PC-9 (cell line): ENCODE measurements at regions not wholly inside any gene's neighbourhood (a gene's known extent, or its start where the extent isn't known, plus 50 kb on each side); places are given as distances from the start of the nearest gene placed in this dataset.

ENCODE experiments used
- BruUV-seq: library from RNA; stranded (reverse); fragments of 400-500 nt; replicated peaks from 2 replicates; lab custom pipeline; 2021; lab: Mats Ljungman, UMichigan
- CTCF ChIA-PET: fragments of 300-600 bp; sonication (Branson Sonifier 250); formaldehyde crosslinking; loops from one replicate; lab custom pipeline; 2022; ENCODE audit warnings: antibody characterized with exemption; lab: Charles Lee
- POLR2A ChIA-PET: fragments of 300-600 bp; sonication (Branson Sonifier 250); formaldehyde crosslinking; loops from one replicate; lab custom pipeline; 2022; ENCODE audit warnings: antibody characterized with exemption; ENCODE audit not compliant: unreplicated experiment; lab: Charles Lee
- DNase-seq, 2 experiments: peaks; one replicate each; pipeline versions ENCODE4 v3.0.0 to v3.0.0-alpha.2; 2015 to 2022; ENCODE audit warnings: mixed read lengths in 1 of 2
- H2AFZ ChIP-seq: fragments of 200-600 bp; sonication (generic); 2 replicates; pipeline ENCODE4 v1.8.1; 2017; ENCODE audit warnings: antibody characterized with exemption
- H3F3A ChIP-seq: fragments of 200-600 bp; sonication (generic); 2 replicates; pipeline ENCODE4 v1.8.1; 2017; ENCODE audit warnings: antibody characterized with exemption, mild to moderate bottlenecking, low read depth; ENCODE audit not compliant: insufficient read depth
- H3K27ac ChIP-seq: fragments of 200-600 bp; sonication (generic); 2 replicates; pipeline ENCODE4 v1.6.1; 2016; ENCODE audit warnings: mixed run types
- H3K27me3 ChIP-seq: fragments of 200-600 bp; sonication (generic); 2 replicates; pipeline ENCODE4 v1.6.1; 2016; ENCODE audit warnings: low read depth, mixed run types; ENCODE audit not compliant: insufficient read depth
- H3K36me3 ChIP-seq: fragments of 200-600 bp; sonication (generic); 2 replicates; pipeline ENCODE4 v1.6.1; 2016; ENCODE audit warnings: low read depth, mixed run types
- H3K4me1 ChIP-seq: fragments of 200-600 bp; sonication (generic); replicated peaks from 2 replicates; pipeline ENCODE4 v1.6.1; 2016; ENCODE audit warnings: mixed run types; ENCODE audit not compliant: insufficient read depth
- H3K4me2 ChIP-seq: fragments of 200-600 bp; sonication (generic); 2 replicates; pipeline ENCODE4 v1.6.1; 2017; ENCODE audit warnings: mixed run types
- H3K4me3 ChIP-seq: fragments of 200-600 bp; sonication (generic); 2 replicates; pipeline ENCODE4 v1.6.1; 2016; ENCODE audit warnings: mixed run types
- H3K79me2 ChIP-seq: fragments of 200-600 bp; sonication (generic); 2 replicates; pipeline ENCODE4 v1.6.1; 2017; ENCODE audit warnings: low read depth, mixed run types
- H3K9me2 ChIP-seq: fragments of 200-600 bp; sonication (generic); 2 replicates; pipeline ENCODE4 v1.8.1; 2017; ENCODE audit warnings: mild to moderate bottlenecking; ENCODE audit not compliant: insufficient read depth
- H3K9me3 ChIP-seq: fragments of 200-600 bp; sonication (generic); 2 replicates; pipeline ENCODE4 v1.8.1; 2016; ENCODE audit warnings: low read depth; ENCODE audit not compliant: insufficient read depth
- H4K20me1 ChIP-seq: fragments of 200-600 bp; sonication (generic); 2 replicates; pipeline ENCODE4 v1.8.1; 2017; ENCODE audit not compliant: insufficient read depth
- EZH2 ChIP-seq: fragments of 200-600 bp; sonication (generic); IDR thresholded peaks from 2 replicates; pipeline ENCODE4 v1.8.0; 2017; ENCODE audit warnings: antibody characterized with exemption, low read depth
- intact Hi-C: fragments of 100-400 bp; cut with micrococcal nuclease; formaldehyde crosslinking; loops from one replicate; pipeline ENCODE4 v1.10.0; 2022; ENCODE audit not compliant: unreplicated experiment
- TF ChIP-seq, protein P1 (sequence below): fragments of 200-600 bp; sonication (generic); conservative IDR thresholded peaks from 2 replicates; pipeline ENCODE4 v1.6.1; 2017; ENCODE audit warnings: mixed run types, antibody characterized with exemption, mild to moderate bottlenecking, moderate library complexity

DNA sequence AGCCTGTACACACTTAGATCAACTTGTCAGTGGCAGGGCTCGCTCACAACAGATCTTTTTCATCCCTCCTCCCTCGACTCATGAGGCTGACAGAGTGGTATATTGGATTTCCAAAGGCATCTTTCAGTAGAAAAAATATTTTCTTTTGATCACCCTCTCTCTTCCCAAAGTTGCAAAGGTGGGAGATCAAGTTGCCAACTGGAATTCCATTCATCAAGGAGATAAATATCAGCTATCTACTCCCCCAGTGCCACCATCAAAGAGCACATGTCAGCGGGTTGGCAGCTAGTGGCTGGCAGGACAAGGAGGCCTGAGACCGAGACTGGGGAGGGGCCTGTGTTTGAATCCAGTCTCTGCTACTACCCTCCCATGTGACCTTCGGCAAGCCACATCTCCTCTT lies 539.7 kb upstream of the CDH11 start:
- Histone ChIP-seq H3K27ac (no peak overlapping the region), H3K9me2 (no peaks in the 10 kb centered on the region), H3K27me3 (peaks cover 21% of the 10 kb centered on the region; the same call in 1 of the 2 replicates), H3K79me2 (no peaks in the 10 kb centered on the region), H3K36me3 (no peaks in the 10 kb centered on the region), H4K20me1 (no peaks in the 10 kb centered on the region), H3K4me1 (no peaks in the 10 kb centered on the region), H2AFZ (no peak overlapping the region), H3K4me3 (no peak overlapping the region), H3K9me3 (no peaks in the 10 kb centered on the region), H3F3A (no peaks in the 10 kb centered on the region), H3K4me2 (no peak overlapping the region)
- DNase-seq: no peak
- TF ChIP-seq, protein P1, sequence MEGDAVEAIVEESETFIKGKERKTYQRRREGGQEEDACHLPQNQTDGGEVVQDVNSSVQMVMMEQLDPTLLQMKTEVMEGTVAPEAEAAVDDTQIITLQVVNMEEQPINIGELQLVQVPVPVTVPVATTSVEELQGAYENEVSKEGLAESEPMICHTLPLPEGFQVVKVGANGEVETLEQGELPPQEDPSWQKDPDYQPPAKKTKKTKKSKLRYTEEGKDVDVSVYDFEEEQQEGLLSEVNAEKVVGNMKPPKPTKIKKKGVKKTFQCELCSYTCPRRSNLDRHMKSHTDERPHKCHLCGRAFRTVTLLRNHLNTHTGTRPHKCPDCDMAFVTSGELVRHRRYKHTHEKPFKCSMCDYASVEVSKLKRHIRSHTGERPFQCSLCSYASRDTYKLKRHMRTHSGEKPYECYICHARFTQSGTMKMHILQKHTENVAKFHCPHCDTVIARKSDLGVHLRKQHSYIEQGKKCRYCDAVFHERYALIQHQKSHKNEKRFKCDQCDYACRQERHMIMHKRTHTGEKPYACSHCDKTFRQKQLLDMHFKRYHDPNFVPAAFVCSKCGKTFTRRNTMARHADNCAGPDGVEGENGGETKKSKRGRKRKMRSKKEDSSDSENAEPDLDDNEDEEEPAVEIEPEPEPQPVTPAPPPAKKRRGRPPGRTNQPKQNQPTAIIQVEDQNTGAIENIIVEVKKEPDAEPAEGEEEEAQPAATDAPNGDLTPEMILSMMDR: no peak
- TF ChIP-seq EZH2: no peak
- no TSS peak for BruUV-seq
- intact Hi-C loops: no loop called here
- ChIA-PET POLR2A (no interaction called here), CTCF (no interaction called here)

DNA sequence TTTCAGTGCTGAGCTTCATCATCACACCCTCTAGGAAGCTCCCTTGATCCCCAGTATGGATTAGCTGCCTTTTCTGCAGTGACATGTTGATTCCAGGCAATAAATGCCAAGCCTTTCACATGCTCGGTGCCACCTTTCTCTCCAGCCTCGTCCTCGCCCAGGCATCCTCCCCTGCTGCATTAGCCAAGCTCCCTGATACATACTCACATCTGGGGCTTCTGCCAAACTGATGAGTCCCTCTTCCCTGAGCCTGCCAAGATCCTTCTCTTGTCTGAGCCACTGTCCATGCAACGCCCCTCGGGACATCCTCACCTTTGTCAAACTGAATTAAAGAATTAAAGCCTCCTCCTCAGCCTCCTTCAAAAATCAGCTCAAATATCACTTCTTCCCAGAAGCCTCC lies 538.5 kb upstream of the CDH11 start:
- DNase-seq: no peak
- Histone ChIP-seq H3K4me3 (no peak overlapping the region), H3K27me3 (peaks cover 11% of the 10 kb centered on the region; the same call in 1 of the 2 replicates), H3K9me3 (no peaks in the 10 kb centered on the region), H3K4me1 (no peaks in the 10 kb centered on the region), H3F3A (no peaks in the 10 kb centered on the region), H3K79me2 (no peaks in the 10 kb centered on the region), H3K27ac (no peak overlapping the region), H4K20me1 (no peaks in the 10 kb centered on the region), H2AFZ (no peak overlapping the region), H3K9me2 (no peaks in the 10 kb centered on the region), H3K36me3 (no peaks in the 10 kb centered on the region), H3K4me2 (no peak overlapping the region)
- ChIA-PET CTCF (no interaction called here), POLR2A (no interaction called here)
- TF ChIP-seq, protein P1: no peak
- no peak for TF ChIP-seq EZH2
- intact Hi-C loops: no loop called here
- no TSS peak for BruUV-seq

DNA sequence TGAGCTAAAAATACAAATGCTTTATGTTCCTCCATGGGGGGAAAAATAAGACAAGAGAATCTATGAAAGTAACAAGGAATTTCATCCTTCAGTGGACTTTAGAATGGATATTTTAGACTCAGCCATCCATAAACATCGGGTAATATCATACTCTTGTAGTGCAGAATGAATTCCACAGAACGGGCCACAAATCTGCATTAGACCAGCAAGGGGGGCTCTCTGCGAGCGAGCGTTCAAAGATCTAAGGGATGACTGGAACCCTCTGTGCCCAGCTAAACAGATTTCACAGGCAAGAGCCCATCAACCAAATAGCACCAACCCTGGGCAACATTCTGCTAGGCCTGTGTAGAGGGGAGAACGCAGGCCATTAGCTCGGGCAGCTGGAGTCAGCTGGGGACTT lies 537.9 kb upstream of the CDH11 start:
- ChIA-PET CTCF (no interaction called here), POLR2A (no interaction called here)
- Histone ChIP-seq H3K4me1 (no peaks in the 10 kb centered on the region), H3K79me2 (no peaks in the 10 kb centered on the region), H3K9me3 (no peaks in the 10 kb centered on the region), H3K9me2 (no peaks in the 10 kb centered on the region), H3K36me3 (no peaks in the 10 kb centered on the region), H3K4me3 (no peak overlapping the region), H3K4me2 (no peak overlapping the region), H4K20me1 (no peaks in the 10 kb centered on the region), H2AFZ (no peak overlapping the region), H3F3A (no peaks in the 10 kb centered on the region), H3K27me3 (peaks cover 10% of the 10 kb centered on the region; the same call in 1 of the 2 replicates), H3K27ac (no peak overlapping the region)
- DNase-seq: no peak
- BruUV-seq: no TSS peak
- intact Hi-C loops: no loop called here
- no peak for TF ChIP-seq EZH2
- TF ChIP-seq, protein P1: no peak
